GM12872 (cell line): ENCODE measurements at regions not wholly inside any gene's neighbourhood (a gene's known extent, or its start where the extent isn't known, plus 50 kb on each side); places are given as distances from the start of the nearest gene placed in this dataset.

Source experiments
- TF ChIP-seq, protein P1 (sequence below): IDR thresholded peaks from 3 replicates; pipeline ENCODE4 v1.5.1; 2011; ENCODE audit warnings: low read depth, mild to moderate bottlenecking, low read length, moderate library complexity; ENCODE audit not compliant: insufficient read depth

DNA sequence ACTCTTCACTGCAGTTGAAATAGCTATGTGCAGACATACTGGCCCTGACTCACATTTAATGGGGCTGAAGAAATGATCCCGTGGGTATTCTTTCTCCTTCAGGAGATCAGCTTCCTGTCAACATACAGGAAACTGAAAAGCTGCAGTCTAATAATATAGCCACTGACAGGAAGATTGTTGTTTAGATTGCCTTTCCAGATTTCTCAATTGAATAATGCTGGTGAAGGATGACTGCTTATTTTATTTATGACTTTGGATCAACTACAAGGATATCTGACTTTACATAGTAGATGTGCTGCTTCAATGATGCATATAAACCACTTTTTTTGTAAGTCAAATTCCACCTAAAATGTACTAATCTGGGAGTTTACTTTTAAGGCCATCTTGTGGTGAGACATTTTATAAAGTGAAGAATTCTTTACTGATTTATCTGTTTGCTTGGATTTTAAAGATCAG lies 93.4 kb upstream of the MAP4K3 start:
- TF ChIP-seq, protein P1, sequence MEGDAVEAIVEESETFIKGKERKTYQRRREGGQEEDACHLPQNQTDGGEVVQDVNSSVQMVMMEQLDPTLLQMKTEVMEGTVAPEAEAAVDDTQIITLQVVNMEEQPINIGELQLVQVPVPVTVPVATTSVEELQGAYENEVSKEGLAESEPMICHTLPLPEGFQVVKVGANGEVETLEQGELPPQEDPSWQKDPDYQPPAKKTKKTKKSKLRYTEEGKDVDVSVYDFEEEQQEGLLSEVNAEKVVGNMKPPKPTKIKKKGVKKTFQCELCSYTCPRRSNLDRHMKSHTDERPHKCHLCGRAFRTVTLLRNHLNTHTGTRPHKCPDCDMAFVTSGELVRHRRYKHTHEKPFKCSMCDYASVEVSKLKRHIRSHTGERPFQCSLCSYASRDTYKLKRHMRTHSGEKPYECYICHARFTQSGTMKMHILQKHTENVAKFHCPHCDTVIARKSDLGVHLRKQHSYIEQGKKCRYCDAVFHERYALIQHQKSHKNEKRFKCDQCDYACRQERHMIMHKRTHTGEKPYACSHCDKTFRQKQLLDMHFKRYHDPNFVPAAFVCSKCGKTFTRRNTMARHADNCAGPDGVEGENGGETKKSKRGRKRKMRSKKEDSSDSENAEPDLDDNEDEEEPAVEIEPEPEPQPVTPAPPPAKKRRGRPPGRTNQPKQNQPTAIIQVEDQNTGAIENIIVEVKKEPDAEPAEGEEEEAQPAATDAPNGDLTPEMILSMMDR: no peak

- TF ChIP-seq, protein P1: no peak
Measured at GRCh38 chr2:39531220-39531777, 94.2 kb upstream of the MAP4K3 start.

DNA sequence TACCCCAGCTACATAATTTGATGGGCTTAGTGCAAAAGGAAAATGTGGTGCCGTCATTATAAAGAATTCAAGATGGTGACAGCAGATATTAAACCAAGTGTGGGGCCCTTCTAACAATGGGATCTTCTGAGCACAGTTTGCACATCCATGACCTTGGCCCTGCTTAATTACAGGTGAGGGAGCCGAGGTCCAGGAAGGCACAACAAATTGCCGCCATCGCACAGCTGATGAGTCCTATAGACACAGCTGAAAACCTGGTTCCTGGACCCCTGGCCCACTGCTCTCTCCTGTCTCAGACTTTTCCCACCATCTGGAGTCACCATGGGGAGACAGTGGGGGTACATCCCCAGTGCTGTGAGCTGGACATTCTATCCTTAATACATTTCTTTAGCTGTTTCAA lies 95.8 kb upstream of the MAP4K3 start:
- TF ChIP-seq, protein P1: no peak

GRCh38 chr2:39534095-39534711 lies 97.1 kb upstream of the MAP4K3 start:
- TF ChIP-seq, protein P1: no peak

DNA sequence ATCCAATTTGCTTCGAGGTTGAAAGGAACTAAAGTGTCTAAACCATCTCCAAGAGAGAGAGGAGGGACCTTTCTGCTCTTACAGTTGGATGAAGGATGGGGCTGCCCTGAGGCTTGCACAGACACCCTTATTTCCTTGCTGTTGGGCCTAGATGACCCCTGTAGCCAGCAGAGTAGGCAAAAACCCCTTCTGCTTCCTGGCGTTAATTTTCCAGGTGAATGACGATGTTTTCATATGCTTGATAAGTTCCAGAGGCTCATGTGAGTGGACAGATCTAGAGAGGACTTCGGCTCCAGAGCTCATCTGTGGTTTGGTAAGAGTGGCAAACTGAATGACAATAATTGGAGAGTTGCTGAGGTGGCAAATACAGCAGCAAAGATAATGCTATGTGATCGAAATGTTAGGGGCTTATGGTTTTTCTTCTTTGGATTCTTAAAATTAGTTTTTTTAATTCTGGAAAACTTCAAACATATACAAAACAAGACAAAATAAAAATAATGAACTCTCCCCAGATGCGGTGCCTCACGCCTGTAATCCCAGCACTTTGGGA lies 98.6 kb upstream of the MAP4K3 start:
- TF ChIP-seq, protein P1: no peak

GRCh38 chr2:39537150-39537549 lies 100.1 kb upstream of the MAP4K3 start:
- TF ChIP-seq, protein P1: no peak

- TF ChIP-seq, protein P1: no peak
Measured at GRCh38 chr2:39538718-39539117, 101.6 kb upstream of the MAP4K3 start.
